HuH-7.5 (cell line): ENCODE measurements at regions not wholly inside any gene's neighbourhood (a gene's known extent, or its start where the extent isn't known, plus 50 kb on each side); places are given as distances from the start of the nearest gene placed in this dataset.

Experiments used
- DNase-seq: peaks from one replicate; pipeline ENCODE4 v3.0.0; 2011; ENCODE audit warnings: low spot score

DNA sequence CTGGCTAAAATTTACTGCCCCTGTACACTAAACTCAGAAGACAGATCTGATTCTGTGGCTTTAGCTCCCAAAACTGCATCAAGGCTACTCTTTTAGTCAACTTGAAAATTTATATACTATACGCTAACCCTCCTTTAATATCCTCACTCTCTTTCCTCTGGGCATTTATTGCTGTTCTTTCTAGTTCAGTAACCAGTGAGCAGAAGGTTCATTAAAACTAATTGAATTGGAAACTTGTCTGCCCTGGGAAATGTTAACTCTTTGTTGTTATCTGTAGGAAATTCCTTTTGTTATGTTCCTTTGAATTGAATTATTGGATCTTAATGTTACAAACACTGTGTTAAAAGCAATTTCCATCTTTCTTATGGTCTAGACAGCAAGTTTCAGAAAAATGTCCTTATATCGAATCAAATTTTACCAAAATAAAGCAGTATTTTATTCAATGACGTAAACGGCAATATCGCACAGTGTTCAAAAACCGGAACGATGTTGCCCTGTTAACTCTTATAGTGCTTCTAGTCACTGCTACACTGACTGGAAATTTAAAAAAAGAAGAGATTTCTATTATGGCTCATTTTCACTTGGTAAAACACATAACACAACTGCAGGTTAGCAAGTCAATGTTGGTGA, 168.3 kb downstream of the NR4A2 start:
- DNase-seq, result no peak

DNA sequence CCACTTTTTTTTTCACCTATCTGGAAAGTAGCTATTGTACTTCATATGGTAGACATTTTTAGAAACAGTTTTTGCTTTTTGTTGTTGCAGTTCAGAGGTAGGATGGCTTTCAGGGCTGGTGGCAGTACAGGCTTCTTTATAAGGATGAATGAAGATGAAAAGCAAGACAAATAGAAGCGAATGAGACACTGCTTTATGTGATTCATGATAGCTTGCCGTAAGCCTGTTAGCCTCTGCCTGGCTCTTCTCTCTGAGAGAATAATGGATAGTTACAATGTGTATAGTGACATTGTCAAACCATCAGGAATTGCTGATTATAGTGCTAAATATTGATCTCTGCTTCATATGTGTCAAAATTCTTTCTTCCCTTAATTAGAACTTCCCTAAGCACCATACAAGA, 173.7 kb downstream of the NR4A2 start:
- DNase-seq, result no peak

DNA sequence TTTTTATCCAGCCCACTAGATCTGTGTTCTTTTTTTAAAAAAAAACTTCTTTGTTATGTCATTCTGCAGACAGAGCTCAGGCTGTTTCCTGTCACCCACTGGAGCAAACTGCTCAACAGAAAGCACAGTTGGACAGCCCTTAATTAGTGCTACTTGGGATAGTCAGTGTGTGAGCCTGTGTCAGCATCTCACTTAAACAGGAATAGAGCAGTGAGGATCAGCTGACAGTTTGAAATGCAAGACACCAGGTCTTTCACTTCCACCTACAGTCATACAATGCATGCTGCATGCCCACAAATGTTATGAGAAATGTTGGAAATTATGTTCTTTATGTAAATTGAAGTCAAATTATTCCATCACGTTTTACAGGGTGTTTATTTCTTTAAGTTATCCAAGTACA, 174.9 kb downstream of the NR4A2 start:
- DNase-seq, result no peak

DNA sequence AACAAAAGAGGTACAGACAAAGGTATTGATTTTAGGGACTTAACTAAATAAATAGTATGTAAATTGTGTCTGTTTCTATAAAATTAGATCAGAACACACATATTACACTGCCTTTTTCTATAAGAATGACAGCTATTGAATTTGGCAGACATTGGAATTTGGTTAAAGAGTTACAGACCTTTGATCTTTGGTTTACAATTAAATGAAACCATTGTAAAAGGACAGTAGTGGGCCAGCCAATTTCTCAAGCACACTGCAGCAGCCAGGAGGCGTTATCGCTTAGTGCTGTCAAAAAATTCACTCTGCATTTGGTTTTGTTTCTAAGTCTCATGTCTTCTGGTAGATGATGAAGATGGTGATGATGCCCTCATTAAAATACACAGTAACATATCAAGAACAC, 175.9 kb downstream of the NR4A2 start:
- DNase-seq, result peak; percentile 4

DNA sequence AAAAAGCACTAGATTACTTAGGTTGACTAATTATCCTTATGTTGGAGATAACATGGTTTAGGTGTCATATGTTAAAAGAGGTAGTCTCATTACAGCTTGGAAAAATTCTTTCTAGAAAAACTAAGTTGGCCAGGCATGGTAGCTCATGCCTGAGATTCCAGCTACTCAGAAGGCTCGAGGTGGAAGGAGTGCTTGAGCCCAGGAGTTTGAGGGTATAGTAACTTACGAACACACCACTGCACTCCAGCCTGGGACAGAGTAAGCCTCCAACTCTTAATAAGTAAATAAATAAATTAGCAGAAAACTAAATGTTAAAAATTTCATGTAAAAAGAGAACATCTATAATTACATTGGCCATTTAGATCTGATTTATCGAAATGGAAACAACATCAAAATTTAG, 177.2 kb downstream of the NR4A2 start:
- no peak for DNase-seq

DNA sequence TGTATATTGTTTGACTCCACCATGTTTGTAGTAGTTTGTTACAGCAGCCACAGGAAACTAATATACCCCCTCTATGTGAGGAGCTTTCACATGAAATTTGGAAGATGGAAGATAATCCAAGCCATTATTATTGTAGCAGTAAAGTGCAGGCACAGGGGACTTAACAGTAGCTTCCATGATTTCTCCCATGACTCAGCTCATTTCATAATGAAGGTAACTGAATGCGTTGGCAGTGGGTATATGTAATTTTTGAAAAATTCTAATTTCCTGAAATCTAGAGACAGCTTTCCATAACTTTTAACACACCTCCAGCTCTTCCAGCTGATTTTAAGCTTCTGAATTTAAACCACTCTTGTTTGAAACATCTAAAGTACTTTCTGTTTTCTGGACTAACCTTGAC, 181.2 kb downstream of the NR4A2 start:
- DNase-seq, result no peak

DNA sequence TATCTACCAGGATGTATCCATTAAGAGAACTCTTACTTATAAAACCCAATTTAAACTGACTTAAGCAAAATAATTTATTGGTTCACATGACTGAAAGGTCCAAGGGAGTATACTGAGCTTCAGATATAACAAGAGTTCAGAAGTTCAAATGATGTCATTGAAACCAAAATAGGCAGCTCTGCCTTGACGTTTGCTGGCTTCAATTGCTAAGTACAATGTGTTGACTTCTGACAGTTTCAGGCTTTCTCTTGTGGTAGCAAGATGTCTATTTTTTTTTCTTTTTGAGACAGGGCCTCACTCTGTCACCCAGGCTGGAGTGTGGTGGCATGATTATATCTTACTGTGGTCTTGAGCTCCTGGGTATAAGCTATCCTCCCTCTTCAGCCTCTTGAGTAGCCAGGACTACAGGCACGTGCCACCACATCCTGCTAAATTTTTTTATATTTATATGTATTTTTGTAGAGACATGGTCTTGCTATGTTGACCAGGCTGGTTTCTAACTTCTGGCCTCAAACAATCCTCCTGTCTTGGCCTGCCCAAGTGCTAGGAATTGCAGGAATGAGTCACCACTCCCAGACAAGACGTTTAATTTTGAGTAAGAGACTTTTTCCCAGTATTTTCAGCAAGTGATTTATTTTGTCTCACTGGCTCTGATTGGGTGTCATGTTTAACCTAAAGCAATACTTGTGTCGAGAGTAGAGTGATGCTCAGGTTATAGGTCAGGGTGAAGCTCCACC, 184.8 kb downstream of the NR4A2 start:
- DNase-seq, result no peak

DNA sequence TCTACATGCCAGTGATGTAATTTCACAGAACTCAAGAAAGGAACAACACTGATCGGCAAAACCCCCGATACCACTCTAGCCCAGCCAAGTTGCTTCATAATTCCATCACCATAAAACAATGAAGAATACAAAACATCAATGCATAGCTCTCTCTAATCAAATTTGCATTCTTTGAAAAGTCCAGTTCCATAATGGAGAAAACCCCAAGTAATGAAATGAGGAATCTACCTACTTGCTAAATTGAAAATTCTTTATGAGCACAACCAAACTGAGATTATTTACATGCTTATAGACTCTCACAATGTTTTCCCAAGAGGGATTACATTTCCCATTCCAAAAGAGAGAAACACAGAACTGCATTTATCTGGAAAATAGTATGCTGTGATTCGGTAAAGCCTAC, 186.5 kb downstream of the NR4A2 start:
- no peak for DNase-seq

DNA sequence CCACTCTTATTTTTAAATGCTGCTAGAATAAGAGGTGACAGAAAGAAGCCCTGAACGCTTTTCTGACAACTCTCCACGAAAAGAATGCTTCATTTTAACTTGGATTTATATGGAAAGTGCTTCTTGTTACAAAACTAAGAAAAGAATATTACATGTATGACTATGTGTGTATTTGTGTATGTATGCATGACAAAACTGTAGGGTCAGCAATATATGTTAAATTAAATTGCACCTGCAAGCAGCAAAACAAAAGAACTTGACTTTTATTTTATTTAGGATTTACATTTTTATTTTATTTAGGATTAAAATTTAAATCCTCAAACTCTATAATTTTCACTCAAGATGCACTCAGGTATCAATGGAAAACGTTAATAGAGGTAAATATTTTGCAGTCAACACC, 187.1 kb downstream of the NR4A2 start:
- DNase-seq, result no peak

DNA sequence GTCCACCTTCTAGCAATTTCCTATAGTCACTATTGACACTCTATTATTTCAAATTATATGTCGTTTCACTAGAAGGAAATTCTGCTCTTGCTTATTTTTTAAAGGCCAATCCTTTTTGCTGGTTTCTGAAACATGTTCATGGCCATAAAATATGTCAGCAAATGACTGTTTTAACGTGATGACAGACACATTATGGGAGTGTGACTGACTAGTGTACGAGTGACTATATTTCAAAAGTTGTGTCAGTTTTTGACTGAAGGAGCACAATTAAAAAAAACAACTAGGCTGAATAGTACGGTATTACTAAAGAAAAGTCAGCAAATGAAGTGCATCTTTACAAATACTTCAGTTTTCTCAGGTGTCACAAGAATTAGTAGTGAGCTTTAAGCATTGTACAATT, 196.0 kb downstream of the NR4A2 start:
- DNase-seq, result no peak

DNA sequence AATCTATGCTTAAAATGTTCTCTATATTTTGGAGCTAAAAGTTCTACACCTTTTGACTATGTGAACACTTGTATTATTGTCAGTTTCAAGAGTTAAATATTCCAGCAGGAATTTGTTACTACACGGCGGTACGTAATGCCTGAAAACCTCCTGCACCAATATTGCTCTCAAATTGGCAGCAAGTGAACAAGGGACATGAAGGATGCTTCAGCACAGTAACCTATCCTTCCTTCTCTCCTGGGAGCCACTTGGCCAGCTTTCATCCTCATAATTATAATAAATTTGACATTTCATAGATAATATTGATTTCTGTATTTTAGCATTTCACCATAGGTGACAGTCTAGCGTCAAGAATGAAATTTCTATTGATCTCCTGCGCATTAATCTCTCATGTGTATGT, 197.6 kb downstream of the NR4A2 start:
- DNase-seq, result no peak

DNA sequence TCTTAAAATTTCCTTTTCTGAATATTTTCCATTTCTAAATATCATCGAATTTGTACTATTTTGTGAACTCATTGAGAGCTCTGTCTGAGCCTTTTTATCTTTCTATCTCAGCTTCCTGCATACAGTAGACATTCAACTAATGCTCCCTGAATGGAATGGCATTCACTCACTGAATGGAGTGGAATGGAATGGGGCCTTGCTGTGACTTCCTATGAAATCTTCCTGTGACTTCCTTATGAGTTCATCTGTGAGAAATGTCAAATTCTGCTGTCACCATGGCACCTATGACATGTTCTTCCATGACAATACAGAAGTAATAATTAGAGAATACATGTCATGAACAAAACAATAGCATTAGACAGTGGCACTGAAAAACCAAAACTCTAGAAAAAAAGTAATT, 199.6 kb downstream of the NR4A2 start:
- no peak for DNase-seq

DNA sequence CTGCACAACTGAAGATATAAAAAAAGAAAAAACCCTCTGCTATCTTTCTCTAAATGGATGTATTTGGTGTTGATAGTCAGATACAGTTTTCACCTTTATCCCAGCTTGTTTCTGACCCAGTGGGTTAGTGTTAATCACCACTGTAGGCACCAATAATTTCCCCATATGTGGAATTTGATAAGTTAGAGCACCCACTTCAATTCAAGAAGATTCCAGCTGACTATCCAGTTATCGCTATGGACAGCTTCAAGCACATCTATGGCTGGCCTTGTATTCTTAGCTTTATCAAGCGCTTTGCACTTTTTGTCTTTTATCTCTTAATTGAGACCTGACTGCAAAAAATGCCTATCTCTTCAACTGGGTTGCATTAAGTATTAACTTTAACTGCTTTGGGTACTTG, 200.4 kb downstream of the NR4A2 start:
- DNase-seq, result no peak

DNA sequence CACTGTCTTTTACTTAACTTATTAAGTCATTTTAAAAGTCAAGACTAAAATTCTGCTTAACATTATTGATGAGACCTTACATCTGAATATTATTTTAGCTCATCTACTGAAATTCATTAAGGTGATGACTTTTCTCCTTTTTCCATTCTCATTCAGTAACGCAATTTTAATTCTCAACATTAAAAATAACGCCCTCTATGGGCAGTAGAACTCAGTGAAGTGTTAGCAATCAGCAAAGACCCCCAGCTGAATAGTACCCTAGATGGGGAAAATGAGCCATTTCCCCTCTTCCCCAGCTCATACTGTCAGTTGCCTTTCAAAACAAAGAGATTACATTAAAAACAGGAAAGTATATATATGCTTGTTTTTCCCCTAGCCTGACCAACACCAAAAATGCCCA, 203.3 kb downstream of the NR4A2 start:
- DNase-seq, result no peak

DNA sequence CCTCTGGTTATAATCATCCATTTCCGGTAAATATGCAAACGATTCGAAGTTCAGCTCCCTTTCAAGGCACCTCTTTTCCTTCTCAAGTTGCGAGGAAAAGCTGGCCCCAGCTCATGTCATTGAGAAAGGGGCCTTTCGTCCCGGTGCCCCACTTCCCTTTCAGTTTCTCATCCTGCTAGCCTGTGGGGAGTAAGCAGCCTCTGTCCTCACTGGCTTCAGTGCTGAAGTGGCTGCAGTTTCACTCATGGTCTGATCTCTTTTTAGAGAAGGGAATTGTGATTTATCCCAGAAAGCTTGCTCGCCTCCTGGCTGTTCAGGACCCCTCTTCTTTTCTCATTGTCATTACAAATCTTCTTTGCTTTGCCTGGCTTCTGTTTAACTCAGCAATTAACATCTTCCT, 207.5 kb downstream of the NR4A2 start:
- no peak for DNase-seq

DNA sequence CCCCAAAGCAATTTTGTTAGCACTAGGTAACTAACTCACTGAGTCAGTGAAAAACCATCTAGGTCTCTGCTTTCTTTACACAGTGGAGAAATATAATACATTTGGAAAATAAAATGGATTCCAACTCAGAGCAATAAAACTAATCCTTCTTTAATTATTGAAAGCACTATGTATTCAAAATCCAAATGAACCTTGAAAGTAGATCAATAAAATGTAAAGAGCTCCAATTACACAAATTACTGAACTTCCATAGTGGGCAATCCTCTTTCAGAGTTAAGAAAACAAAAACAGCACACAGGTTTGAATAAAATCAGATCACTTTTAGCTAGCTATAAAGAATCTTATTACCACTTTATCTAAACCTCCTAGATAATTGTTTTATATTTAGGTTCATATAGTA, 208.1 kb downstream of the NR4A2 start:
- DNase-seq, result no peak

DNA sequence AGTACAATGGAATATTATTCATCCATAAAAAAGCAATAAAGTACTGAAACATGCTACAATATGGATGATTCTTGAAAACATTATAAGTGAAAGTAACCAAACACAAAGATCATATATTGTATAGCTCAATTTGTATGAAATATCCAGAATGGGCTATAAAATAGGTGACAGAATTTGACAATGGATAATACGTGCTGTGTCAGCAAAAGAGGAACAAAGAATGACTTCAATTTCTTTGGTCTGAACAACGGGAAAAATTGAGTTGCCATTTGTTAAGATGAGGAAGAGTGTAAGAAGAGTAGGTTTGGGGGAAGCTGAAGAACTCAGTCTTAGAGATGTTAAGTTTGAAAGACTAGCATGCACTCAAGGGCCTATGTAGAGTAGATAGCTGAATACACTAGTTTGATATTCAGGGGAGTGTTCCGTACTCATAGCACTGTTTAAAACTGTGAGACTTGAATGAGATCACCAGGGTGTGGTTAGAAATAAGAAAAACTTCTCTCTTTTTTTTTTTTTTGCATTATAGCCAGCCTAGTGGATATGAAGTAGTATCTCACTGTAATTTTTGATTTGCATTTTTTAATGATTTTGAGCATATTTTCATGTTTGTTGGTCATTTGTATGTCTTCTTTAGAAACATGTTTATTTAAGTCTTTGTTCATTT, 213.6 kb downstream of the NR4A2 start:
- DNase-seq, result no peak

DNA sequence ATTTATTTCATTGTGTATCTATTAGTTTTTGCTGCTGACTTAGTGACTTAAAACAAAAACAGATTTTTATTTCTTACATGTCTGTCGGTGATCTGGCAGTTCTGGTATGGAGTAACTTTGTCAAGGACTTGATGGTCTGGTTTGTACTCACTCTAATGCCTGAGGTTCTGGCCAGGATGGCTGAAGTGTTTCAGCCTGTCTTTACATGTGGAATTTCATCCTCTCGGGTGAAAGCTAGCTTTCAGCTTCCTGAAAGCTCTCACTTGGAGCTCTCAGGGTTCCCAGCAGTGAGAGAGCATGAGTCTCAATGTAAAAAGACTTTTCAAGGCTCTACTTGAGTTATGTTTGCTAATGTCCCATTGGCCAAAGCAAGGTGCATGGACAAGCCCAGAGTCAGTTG, 216.4 kb downstream of the NR4A2 start:
- DNase-seq, result no peak

DNA sequence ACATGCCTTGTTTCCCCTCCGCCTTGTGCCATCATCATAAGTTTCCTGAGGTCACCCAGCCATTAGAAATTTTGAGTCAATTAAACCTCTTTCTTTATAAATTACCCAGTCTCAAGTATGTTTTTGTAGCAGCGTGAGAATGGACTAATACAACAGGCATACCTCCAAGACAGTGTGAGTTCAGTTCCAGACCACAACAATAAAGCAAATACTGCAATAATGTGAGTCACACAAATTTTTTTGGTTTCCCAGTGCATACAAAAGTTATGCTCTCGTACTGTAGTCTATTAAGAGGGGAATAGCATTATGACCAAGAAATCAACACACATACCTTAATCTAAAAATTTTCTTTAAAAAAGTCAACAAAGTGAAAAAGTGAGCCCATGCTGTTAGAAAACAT, 217.2 kb downstream of the NR4A2 start:
- no peak for DNase-seq

DNA sequence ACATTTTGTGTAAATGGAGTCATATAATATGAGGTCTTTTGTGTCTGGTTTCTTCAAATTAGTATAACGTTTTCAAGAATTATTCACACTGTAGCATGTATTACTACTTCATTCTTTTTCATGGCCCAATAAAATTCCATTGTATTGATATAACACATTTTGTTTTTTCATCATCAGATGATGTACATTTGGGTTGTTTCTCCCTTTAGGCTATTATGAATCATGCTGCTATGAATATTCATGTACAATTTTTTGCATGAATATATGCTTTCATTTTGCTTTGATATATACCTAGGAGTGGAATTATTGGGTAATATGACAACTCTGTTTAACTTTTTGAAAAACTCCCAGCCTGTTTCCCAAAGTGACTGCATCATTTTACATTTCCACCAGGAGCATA, 220.2 kb downstream of the NR4A2 start:
- DNase-seq, result no peak

DNA sequence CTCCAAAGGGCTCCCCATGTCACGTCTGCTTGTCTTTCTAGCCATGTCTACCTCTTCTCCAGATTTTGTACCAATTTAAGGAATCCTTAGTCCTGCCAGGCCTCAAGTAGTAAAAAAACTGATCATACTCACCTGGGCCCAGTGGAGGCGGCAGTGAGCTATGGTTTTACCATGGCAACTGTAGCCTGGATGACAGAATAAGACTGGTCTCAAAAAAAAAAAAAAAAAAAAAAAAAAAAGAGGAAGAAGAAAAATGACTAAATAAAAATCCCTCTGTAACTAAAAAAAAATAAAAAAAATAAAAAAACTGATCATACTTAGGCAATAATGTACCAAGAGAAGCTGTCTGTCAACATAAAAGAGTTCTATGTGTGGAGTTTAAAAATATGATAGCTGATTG, 221.6 kb downstream of the NR4A2 start:
- peak; percentile 4 for DNase-seq

DNA sequence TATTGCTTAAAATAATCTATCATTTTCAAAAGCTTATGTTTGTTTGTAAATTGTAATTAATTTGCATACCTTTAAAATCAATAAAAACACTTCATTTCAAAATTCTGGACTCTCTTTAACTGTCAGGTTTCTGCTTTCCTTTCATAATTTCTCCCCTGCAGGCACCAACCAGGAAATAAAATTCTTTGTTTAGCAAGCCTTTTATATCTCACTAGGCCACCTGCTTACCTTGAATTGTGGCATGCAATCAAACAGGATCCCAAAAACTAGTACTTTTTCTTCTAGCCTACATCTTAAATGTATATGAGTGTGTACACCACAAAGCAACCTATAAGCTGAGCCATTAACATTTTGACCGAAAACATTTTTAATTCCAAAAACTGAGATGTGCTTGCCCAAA, 233.1 kb downstream of the NR4A2 start:
- no peak for DNase-seq

DNA sequence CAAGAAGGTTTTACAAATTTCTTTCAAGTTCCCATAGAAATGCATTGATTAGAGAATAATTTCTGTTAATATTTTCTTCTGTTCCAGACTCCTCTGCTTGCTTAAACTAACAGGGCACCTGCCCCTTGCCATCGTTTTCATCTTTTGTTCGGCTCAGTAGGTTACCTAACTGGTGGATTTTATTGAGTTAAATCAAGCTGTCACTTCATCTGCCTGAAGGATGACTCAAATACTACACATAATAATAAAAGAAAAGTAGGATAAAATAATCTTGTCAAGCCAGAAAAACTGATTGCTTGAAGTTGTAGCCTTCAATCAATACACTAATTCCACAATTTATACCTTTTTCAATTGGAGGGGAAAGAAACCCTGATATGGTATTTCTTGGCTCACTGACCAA, 234.0 kb downstream of the NR4A2 start:
- no peak for DNase-seq

DNA sequence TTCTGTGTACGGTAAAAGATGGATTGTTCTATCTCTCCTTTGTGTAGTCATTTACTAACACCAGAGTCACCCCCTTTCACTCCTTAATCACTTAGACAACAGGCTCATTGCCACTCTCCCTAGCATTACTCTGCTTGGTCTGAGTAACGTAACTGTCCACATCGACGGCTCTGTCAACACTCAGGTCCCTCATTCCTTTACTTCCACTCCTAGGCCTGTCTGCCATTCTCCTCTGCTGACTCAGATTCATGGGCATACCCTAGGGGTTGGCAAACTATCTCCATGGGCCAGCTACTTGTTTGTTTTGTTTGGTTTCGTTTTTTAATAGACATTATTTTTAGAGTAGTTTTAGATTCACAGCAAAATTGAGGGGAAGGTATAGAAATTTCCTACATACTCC, 243.9 kb downstream of the NR4A2 start:
- DNase-seq, result no peak
